Thyroid gland (tissue), 4 donors: ENCODE measurements at regions not wholly inside any gene's neighbourhood (a gene's known extent, or its start where the extent isn't known, plus 50 kb on each side); places are given as distances from the start of the nearest gene placed in this dataset.

Experiments used
- DNase-seq, 2 donors: peaks; one replicate each; pipeline ENCODE4 v3.0.0-alpha.2; 2019
- H3K27ac ChIP-seq, 3 donors: fragments of 200-600 bp; sonication (generic); 1 replicate in 2 of 3; 2 replicates in 1 of 3; pipeline ENCODE4 v1.5.1; 2016 to 2019; ENCODE audit warnings: mild to moderate bottlenecking in 1 of 3, moderate library complexity in 1 of 3
- H3K27me3 ChIP-seq: fragments of 200-600 bp; sonication (generic); one replicate; pipeline ENCODE4 v1.5.1; 2019
- H3K36me3 ChIP-seq, 2 donors: fragments of 200-600 bp; sonication (generic); one replicate each; pipeline ENCODE4 v1.5.1; 2016 to 2019
- H3K4me1 ChIP-seq, 2 donors: fragments of 200-600 bp; sonication (generic); one replicate each; pipeline ENCODE4 v1.5.1; 2017 to 2019
- H3K4me3 ChIP-seq, 3 donors: fragments of 200-600 bp; sonication (generic); replicated peaks in 1 of 3; 1 replicate in 2 of 3; 2 replicates in 1 of 3; pipeline ENCODE4 v1.5.1; 2016; ENCODE audit warnings: mild to moderate bottlenecking in 1 of 3
- H3K9me3 ChIP-seq: fragments of 200-600 bp; sonication (generic); one replicate; pipeline ENCODE4 v1.5.1; 2017
- POLR2A ChIP-seq, 2 donors: fragments of 450-650 bp; IDR thresholded peaks; one replicate each; pipeline ENCODE4 v1.6.1; 2017; ENCODE audit warnings: antibody characterized with exemption in 2 of 2, mild to moderate bottlenecking in 2 of 2, moderate library complexity in 1 of 2
- WGBS, 2 donors: methylation state at CpG; one replicate each; pipeline ENCODE4 v1.1.5; 2017; 5-methylcytosine and 5-hydroxymethylcytosine counted together
- intact Hi-C: fragments of 100-400 bp; cut with DNase I; formaldehyde crosslinking; loops from one replicate; pipeline ENCODE4 v1.15.1; 2023
- TF ChIP-seq, protein P1 (sequence below), 6 experiments: fragments of 200-600 bp in 3 of 6; fragments of 450-650 bp in 3 of 6; sonication (generic) in 3 of 6; IDR thresholded peaks; one replicate each; pipeline ENCODE4 v1.5.1; 2016 to 2019; ENCODE audit warnings: antibody characterized with exemption in 6 of 6, mild to moderate bottlenecking in 2 of 6, inconsistent platforms in 1 of 6, moderate library complexity in 1 of 6

GRCh38 chr9:11537566-11537965, 924.8 kb upstream of the PTPRD start:
- H3K9me3 ChIP-seq: no peaks in the 10 kb centered on the region
- DNase-seq: no peak
- no peaks in the 10 kb centered on the region for H3K4me1 ChIP-seq
- H3K4me3 ChIP-seq: no peak overlapping the region
- H3K36me3 ChIP-seq: no peaks in the 10 kb centered on the region
- intact Hi-C loops: no loop called here
- no peak for TF ChIP-seq POLR2A (IDR thresholded peaks at IDR 0.05)
- TF ChIP-seq, protein P1, sequence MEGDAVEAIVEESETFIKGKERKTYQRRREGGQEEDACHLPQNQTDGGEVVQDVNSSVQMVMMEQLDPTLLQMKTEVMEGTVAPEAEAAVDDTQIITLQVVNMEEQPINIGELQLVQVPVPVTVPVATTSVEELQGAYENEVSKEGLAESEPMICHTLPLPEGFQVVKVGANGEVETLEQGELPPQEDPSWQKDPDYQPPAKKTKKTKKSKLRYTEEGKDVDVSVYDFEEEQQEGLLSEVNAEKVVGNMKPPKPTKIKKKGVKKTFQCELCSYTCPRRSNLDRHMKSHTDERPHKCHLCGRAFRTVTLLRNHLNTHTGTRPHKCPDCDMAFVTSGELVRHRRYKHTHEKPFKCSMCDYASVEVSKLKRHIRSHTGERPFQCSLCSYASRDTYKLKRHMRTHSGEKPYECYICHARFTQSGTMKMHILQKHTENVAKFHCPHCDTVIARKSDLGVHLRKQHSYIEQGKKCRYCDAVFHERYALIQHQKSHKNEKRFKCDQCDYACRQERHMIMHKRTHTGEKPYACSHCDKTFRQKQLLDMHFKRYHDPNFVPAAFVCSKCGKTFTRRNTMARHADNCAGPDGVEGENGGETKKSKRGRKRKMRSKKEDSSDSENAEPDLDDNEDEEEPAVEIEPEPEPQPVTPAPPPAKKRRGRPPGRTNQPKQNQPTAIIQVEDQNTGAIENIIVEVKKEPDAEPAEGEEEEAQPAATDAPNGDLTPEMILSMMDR (IDR thresholded peaks at IDR 0.05): no peak
- no peaks in the 10 kb centered on the region for H3K27me3 ChIP-seq
- H3K27ac ChIP-seq: no peak overlapping the region

- H3K27ac ChIP-seq: no peak overlapping the region
- no peak for TF ChIP-seq POLR2A (IDR thresholded peaks at IDR 0.05)
- TF ChIP-seq, protein P1 (IDR thresholded peaks at IDR 0.05): no peak
- no peaks in the 10 kb centered on the region for H3K36me3 ChIP-seq
These were observed 930.0 kb upstream of the PTPRD start for GRCh38 chr9:11542781-11543180.

GRCh38 chr9:11546231-11546630, 933.4 kb upstream of the PTPRD start:
- TF ChIP-seq POLR2A (IDR thresholded peaks at IDR 0.05): no peak
- TF ChIP-seq, protein P1 (IDR thresholded peaks at IDR 0.05): no peak
- Histone ChIP-seq H3K9me3 (no peaks in the 10 kb centered on the region), H3K4me3 (no peak overlapping the region), H3K4me1 (no peaks in the 10 kb centered on the region), H3K27me3 (no peaks in the 10 kb centered on the region), H3K36me3 (no peaks in the 10 kb centered on the region), H3K27ac (no peak overlapping the region)
- WGBS, 2 donors: 47 to 55% methylated on average over 3 of the region's 3 CpGs
- intact Hi-C loops: no loop called here
- DNase-seq: no peak

More at GRCh38 chr9:11542781-11543180, 930.0 kb upstream of the PTPRD start:
- no peaks in the 10 kb centered on the region for H3K9me3 ChIP-seq
- no peaks in the 10 kb centered on the region for H3K4me1 ChIP-seq
- no peak overlapping the region for H3K4me3 ChIP-seq
- no peak for DNase-seq
- H3K27me3 ChIP-seq: no peaks in the 10 kb centered on the region
- intact Hi-C loops: no loop called here

DNA sequence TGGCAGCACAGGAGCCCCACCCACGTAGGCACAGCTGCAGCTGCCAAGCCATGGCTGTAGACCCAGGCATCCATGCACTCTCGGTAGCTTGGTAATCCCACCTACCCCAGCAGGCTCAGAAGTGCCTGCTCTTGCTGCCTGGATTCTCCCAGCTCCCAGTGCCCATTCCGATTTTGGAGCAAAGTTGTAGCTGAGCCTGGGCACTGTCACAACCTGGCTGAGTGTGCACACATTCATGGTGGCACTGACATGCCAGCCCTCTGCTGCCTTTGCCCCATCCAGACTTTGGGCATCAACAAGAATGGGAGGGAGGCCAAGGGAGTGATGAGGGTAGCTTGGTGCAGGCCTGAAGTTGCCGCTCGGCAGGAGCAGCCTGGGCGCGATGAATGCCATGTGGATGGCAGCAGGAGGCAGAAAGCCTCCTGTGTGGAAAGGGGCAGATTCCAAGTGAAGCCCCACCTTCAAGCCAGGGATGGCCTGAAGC, 936.6 kb upstream of the PTPRD start:
- Histone ChIP-seq H3K36me3 (no peaks in the 10 kb centered on the region), H3K4me1 (no peaks in the 10 kb centered on the region), H3K27ac (no peak overlapping the region), H3K4me3 (no peak overlapping the region), H3K27me3 (no peaks in the 10 kb centered on the region), H3K9me3 (no peaks in the 10 kb centered on the region)
- DNase-seq: no peak
- intact Hi-C loops: no loop called here
- 92 to 96% methylated on average over 7 of the region's 7 CpGs for WGBS, 2 donors
- no peak for TF ChIP-seq POLR2A (IDR thresholded peaks at IDR 0.05)
- TF ChIP-seq, protein P1 (IDR thresholded peaks at IDR 0.05): no peak

DNA sequence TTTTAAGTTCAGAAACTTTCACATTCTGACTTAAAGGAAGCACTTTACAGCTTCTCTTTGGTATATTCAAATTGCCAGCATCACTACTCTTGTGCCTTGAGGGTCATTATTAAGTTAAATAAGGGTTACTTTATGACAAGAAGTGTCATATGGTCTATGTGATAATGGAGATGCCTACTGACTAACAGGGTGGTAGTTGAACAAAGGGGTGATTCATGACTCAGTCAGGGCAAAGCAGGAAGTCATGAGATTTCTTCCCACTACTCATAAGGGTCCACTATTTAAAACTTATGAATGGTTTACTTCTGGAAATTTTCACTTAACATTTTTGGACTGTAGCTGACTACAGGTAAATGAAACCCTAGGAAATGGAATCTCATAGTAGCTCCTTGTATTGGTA, 938.3 kb upstream of the PTPRD start:
- no peak for DNase-seq
- intact Hi-C loops: no loop called here

More for the DNA sequence above, 938.3 kb upstream of the PTPRD start:
- no peaks in the 10 kb centered on the region for H3K9me3 ChIP-seq
- no peaks in the 10 kb centered on the region for H3K4me1 ChIP-seq
- no peak overlapping the region for H3K27ac ChIP-seq
- no peak for TF ChIP-seq POLR2A (IDR thresholded peaks at IDR 0.05)
- TF ChIP-seq, protein P1 (IDR thresholded peaks at IDR 0.05): no peak
- H3K4me3 ChIP-seq: no peak overlapping the region
- no peaks in the 10 kb centered on the region for H3K36me3 ChIP-seq
- H3K27me3 ChIP-seq: no peaks in the 10 kb centered on the region
